GM15510 (cell line): ENCODE measurements at regions not wholly inside any gene's neighbourhood (a gene's known extent, or its start where the extent isn't known, plus 50 kb on each side); places are given as distances from the start of the nearest gene placed in this dataset.

Experiments
- POLR2A ChIP-seq: IDR thresholded peaks from 3 replicates; pipeline ENCODE4 v1.6.1; 2011; ENCODE audit warnings: borderline replicate concordance; ENCODE audit not compliant: insufficient read length; ENCODE audit errors: extremely low read depth

DNA sequence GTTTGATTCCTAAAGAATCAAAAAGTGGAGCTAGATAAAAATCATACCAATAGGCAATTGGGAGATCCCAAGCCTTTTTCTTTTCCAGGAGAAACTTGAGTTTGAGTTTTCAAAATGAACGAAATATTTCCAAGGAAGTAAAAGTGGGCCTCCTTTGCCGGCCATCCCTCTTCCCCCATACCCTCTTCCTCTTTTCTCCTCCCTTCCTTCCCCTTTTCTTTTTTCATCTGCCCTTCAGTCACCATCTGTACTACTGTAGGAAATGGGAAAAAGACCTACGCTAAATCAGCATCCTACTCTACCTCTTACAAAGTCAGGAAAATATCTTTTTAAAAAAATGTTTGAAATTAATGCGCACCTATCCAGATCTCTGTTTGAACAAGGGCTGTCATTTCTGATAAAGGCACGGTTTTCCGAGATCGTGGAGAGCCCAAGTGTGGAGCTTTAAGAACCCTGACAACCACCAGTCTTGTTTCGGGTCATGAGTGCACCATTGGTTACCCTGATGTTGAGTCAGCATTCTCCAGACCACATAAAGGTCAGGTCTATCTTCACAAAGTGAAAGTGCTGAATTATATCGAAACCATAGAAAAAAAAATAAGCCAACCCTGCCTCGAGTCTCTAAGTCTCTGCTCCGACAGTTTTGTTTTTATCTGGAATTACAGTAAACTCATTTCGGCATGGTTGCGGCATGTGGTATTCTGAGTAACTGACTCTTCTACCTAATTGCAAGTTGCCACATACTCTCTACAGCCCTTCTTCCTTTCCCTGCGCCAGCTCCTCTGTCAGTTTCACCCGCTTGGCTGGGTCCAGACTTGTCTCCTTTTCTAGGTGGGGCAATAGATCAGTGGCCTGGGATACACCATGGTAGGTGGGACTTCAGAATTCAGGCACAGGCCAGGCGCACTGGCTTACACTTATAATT is 140.2 kb upstream of the KLF3 start:
- TF ChIP-seq POLR2A, result no peak

DNA sequence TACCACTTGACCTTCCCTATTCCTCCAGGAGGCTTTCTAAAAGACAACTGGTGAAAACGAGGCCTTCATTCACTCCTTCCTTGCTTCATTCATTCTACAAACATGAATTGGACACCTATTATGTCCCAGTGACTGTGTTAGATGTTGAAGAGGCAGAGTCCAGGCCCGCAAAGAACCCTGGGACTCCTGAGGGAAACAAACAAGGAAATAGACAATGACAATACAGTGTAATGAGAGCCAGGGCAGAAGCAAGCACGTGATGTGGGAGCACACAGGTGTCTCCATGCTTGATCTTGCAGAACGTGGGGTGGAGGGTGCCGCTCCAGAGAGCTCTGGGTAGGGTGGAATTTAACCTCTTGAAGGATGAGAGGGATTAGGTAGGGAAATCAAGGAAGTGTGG is 137.6 kb upstream of the KLF3 start:
- TF ChIP-seq POLR2A, result no peak

DNA sequence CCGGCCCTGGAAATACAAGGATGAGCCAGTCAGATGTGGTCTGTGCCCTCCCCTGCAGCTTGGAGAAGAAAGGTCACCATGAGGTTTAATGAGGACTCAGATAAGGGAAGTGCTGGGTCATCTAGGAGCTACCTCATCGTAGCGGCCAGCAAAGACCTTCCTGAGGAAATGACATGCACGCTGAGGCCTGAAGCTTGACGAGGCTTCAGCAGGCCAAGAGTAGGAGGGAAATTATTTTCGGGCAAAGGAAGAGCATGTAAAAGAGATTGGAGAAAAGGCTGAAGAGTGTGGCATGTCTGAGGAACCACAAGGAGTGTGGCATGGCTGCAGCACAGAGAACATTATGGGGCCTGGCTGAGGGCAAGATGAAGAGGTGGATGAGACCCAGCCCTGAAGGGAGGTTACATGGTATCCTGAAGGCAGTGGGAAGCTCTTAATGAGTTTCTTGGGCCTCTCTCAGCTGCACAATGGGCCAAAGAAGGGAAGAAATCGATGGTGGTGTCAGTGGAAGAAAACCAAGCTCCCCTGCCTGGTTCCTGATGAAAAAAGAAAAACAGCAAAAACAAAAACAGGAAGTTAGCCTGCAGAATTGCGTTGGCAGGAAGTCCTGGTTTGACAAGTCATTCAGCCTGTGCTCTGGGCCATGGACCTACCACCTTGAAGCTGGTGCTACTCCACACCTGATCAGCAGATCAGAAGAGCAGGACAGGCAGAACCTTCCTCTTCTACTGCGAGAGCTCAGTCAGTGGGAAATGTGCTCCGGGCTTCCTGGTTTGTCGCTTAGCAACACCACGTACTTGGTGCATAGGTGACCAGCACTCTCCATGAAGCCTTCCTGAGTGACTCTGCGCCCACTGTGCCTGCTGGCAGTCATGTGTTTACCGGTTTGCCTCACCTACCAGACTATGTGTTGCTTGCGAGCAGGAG is 134.5 kb upstream of the KLF3 start:
- peak; percentile 29 for TF ChIP-seq POLR2A

DNA sequence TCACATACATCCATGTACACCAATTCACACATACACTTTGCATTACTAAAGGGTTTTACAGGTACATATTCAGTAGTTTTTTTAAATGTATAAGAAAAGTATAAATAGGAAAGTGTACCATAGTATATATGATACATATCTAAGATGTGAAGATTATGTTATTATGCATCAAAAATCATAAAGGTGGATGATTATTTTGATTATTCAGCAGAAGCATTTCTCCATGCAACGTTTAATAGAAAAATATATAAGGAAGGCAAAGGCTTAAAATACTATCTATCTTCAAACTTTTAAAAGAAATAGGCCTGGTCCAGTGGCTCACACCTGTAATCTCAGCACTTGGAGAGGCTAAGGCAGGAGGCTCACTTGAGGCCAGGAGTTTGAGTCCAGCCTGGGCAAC is 133.5 kb upstream of the KLF3 start:
- no peak for TF ChIP-seq POLR2A

DNA sequence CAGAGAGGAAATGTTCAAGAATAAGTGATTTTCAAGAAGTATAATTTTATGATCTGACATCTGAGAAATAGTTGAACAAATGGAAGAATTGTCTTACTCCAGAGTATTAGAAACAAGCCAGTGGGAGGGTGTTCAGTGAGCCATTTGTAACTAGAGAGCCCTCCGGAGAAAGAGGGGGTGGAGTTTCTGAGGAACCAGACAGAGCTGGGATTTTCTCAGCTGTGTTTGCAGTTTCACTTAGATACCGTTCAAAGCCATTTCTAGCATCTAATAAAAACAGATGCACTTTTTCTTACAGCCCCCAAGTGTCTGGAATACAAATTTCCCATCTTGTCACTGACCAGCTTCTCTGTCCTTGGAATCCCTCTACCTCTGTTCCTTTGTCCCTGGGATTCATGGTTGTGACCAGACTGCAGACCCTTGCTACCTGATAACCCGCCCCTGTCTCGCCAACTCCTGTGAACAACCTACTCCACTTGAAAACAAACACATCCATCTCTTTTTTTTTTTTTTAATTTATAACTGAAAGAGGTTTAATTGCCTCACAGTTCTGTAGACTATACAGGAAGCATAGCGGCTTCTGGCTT is 132.8 kb upstream of the KLF3 start:
- no peak for TF ChIP-seq POLR2A

DNA sequence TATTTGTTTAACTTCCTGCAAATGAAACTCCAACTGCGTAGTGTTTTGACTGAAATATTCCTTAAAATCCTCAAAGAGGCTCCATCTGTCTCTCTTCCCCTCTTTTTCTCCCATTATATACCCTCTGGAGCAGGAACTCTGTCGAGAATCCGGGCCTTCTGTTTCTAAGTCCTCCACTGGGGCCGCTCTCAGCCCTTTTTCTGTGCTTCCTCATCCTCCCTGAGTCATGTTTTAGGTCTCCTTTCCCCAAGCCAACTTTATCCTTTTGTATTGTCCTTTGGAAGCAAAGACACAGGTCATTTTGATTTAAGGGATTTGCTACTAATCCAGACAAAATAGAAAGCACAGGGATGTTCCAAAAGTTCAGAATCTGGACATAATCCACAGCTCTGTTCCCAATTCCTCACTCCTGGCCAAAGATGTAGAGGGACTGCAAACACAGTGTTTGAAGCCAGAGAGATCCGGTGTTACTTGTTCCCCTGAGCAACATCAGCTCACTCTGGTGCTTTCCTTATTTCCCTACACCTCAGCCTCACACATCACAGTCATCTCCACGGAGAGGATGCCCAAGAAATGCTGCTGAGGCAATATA is 131.0 kb upstream of the KLF3 start:
- no peak for TF ChIP-seq POLR2A

DNA sequence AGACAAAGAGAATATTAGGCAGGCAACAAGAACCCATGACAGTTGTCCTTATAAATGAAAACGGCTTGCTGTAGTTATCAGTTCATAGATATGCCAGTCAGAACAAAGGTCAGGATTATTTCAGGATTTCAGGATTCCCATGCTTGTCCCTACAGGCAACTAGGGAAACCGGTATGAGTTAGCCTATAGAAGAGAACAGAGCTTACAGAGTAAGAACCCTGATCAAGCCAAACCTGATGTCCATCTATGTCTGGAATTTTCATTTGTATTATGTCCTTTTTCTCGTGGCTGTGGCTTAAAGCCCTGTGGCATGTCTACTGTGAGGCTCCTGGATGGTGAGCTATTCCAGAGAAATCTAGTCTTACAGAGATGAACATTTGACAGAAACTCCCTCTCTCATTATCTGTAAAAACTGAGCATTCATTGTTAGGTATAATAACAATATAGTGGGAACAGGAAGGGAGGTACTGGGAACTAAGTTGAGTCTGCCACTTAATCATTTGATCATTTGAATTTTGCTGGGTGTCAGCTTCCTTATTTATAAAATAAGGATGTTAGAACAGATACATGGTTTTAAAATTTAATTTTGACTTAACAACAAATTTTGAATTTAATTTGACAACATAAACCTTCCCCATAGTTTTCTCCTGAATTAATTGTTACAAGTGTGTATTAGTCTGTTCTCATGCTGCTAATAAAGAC is 129.5 kb upstream of the KLF3 start:
- TF ChIP-seq POLR2A, result no peak

GRCh38 chr4:38535717-38536116 is 128.3 kb upstream of the KLF3 start:
- TF ChIP-seq POLR2A, result no peak

- no peak for TF ChIP-seq POLR2A
Observed at GRCh38 chr4:38536716-38537115, 127.3 kb upstream of the KLF3 start.

- no peak for TF ChIP-seq POLR2A
Observed at GRCh38 chr4:38537666-38538065, 126.3 kb upstream of the KLF3 start.

DNA sequence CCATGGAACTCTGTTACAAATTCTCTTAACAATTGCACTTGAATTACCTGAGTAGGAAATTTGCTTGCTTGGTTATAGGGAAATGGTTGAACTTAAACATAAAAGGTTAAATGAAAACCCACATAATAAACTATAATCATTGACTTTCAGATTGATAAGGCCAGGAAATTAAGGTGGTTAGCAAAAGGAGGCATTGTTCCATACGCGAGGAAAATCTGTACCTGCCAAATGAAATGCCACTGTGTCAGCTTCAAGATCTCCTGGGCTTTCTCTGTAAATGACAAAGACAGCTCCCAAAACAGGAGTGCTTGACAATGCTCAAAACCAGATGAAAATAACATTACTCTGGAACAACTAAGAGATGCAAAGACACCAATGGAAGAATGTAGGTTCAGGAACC is 125.5 kb upstream of the KLF3 start:
- no peak for TF ChIP-seq POLR2A

DNA sequence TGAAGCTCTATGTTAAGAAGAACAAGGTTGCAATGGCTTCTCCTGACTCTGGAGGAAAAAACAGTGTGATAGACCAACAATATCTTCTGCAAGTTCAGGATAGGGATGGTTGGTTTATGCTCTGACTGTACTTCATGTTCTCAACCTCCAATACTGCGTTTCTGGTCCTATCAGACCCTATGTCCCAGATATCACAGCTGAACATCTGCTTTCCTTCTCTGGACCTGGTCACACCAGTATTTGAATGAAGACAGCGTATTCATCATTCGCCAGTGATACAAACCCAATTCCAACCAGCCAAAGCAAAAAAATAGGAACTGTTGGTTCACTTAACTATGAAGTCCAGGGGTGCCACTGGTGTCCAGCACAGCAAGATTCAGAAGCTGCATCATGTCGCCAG is 124.5 kb upstream of the KLF3 start:
- no peak for TF ChIP-seq POLR2A

DNA sequence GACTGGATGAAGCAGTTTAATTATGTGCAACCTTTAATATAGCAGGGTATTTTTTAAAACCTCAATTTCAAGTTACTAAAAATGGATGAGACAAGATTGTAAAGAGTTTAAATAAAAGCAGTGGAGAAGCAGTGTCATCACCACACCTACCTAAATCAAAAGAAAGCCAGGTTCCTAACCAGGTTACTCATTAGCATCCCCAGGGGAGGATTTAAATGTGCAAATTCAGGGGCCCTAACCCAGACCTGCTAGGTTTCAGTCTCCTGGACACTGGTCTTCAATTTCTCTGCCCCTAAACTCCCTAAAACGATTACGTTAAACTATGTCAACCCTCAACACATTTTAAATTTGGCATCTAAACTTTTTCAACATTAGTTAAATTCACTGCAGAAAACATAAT is 116.9 kb upstream of the KLF3 start:
- no peak for TF ChIP-seq POLR2A

- no peak for TF ChIP-seq POLR2A
Observed at GRCh38 chr4:38548256-38548655, 115.7 kb upstream of the KLF3 start.
